Smooth muscle cell (in vitro differentiated cells): ENCODE measurements at regions not wholly inside any gene's neighbourhood (a gene's known extent, or its start where the extent isn't known, plus 50 kb on each side); places are given as distances from the start of the nearest gene placed in this dataset.

ENCODE experiments used
- DNase-seq: peaks from one replicate; lab custom pipeline; 2025; ENCODE audit not compliant: unreplicated experiment; lab: John Stamatoyannopoulos, UW
- H2AFZ ChIP-seq: fragments of 200-600 bp; sonication (generic); 2 replicates; pipeline ENCODE4 v1.6.0; 2016; ENCODE audit warnings: antibody characterized with exemption, low read depth, mild to moderate bottlenecking
- H3F3A ChIP-seq: fragments of 200-600 bp; sonication (generic); 2 replicates; pipeline ENCODE4 v1.6.0; 2017; ENCODE audit warnings: antibody characterized with exemption, low read depth
- H3K27ac ChIP-seq: fragments of 200-600 bp; sonication (generic); 2 replicates; pipeline ENCODE4 v1.5.1; 2016; ENCODE audit warnings: low read depth, mild to moderate bottlenecking
- H3K27me3 ChIP-seq: fragments of 200-600 bp; sonication (generic); 2 replicates; pipeline ENCODE4 v1.6.1; 2016; ENCODE audit warnings: low read depth, mild to moderate bottlenecking
- H3K36me3 ChIP-seq: fragments of 200-600 bp; sonication (generic); 2 replicates; pipeline ENCODE4 v1.5.1; 2016; ENCODE audit warnings: low read depth
- H3K4me1 ChIP-seq: fragments of 200-600 bp; sonication (generic); 2 replicates; pipeline ENCODE4 v1.5.1; 2016; ENCODE audit warnings: low read depth
- H3K4me2 ChIP-seq: fragments of 200-600 bp; sonication (generic); 2 replicates; pipeline ENCODE4 v1.6.0; 2016; ENCODE audit warnings: mild to moderate bottlenecking
- H3K4me3 ChIP-seq: fragments of 200-600 bp; sonication (generic); 2 replicates; pipeline ENCODE4 v1.5.1; 2016; ENCODE audit warnings: mild to moderate bottlenecking
- H3K79me2 ChIP-seq: fragments of 200-600 bp; sonication (generic); 2 replicates; pipeline ENCODE4 v1.6.0; 2016; ENCODE audit warnings: low read depth, mild to moderate bottlenecking
- H3K9ac ChIP-seq: fragments of 200-600 bp; sonication (generic); 2 replicates; pipeline ENCODE4 v1.6.0; 2016; ENCODE audit warnings: low read depth
- H3K9me3 ChIP-seq: fragments of 200-600 bp; sonication (generic); replicated peaks from 2 replicates; pipeline ENCODE4 v1.5.1; 2016; ENCODE audit warnings: low read depth
- H4K20me1 ChIP-seq: fragments of 200-600 bp; sonication (generic); 2 replicates; pipeline ENCODE4 v1.6.0; 2016; ENCODE audit warnings: low read depth
- CTCF ChIP-seq: fragments of 200-600 bp; sonication (generic); IDR thresholded peaks from 2 replicates; pipeline ENCODE4 v1.5.1; 2017; ENCODE audit warnings: borderline replicate concordance, mild to moderate bottlenecking, antibody characterized with exemption; ENCODE audit not compliant: insufficient read depth, poor library complexity, severe bottlenecking
- WGBS: methylation state at CpG from one replicate; pipeline ENCODE4 v1.1.7; 2016; ENCODE audit warnings: low lambda C conversion rate; 5-methylcytosine and 5-hydroxymethylcytosine counted together

- DNase-seq = no peak
- H3K27me3 ChIP-seq = no peaks in the 10 kb centered on the region
- H3K27ac ChIP-seq = no peak overlapping the region
- H3K9ac ChIP-seq = no peak overlapping the region
- H3K9me3 ChIP-seq = no peaks in the 10 kb centered on the region
- WGBS = 90% methylated on average over 6 of the region's 6 CpGs
- H3K79me2 ChIP-seq = peaks cover 86% of the 10 kb centered on the region
- H3K4me2 ChIP-seq = no peak overlapping the region
- no peak overlapping the region for H3K4me3 ChIP-seq
- H3K36me3 ChIP-seq = no peaks in the 10 kb centered on the region
- TF ChIP-seq CTCF = no peak
- no peaks in the 10 kb centered on the region for H3F3A ChIP-seq
- no peaks in the 10 kb centered on the region for H3K4me1 ChIP-seq
- H4K20me1 ChIP-seq = peaks cover 99% of the 10 kb centered on the region
- no peak overlapping the region for H2AFZ ChIP-seq
Observed at GRCh38 chr2:74043345-74044329, 58.9 kb downstream of the TET3 start.

GRCh38 chr2:74044999-74045398 lies 60.3 kb downstream of the TET3 start:
- H4K20me1 ChIP-seq = peaks cover 99% of the 10 kb centered on the region
- H3K9ac ChIP-seq = no peak overlapping the region
- no peak overlapping the region for H3K27ac ChIP-seq
- H3K4me2 ChIP-seq = no peak overlapping the region
- H2AFZ ChIP-seq = no peak overlapping the region
- no peaks in the 10 kb centered on the region for H3K9me3 ChIP-seq
- DNase-seq = no peak
- no peaks in the 10 kb centered on the region for H3K36me3 ChIP-seq
- peaks cover 78% of the 10 kb centered on the region for H3K79me2 ChIP-seq
- H3K27me3 ChIP-seq = no peaks in the 10 kb centered on the region
- no peaks in the 10 kb centered on the region for H3F3A ChIP-seq
- no peak overlapping the region for H3K4me3 ChIP-seq
- no peak for TF ChIP-seq CTCF
- WGBS = 94% methylated on average over 3 of the region's 3 CpGs
- no peaks in the 10 kb centered on the region for H3K4me1 ChIP-seq

- H3K4me1 ChIP-seq = no peaks in the 10 kb centered on the region
- no peak for TF ChIP-seq CTCF
- WGBS = 63% methylated on average over 5 of the region's 5 CpGs
- no peak overlapping the region for H2AFZ ChIP-seq
- H3K9ac ChIP-seq = no peak overlapping the region
- no peaks in the 10 kb centered on the region for H3K36me3 ChIP-seq
- no peak overlapping the region for H3K27ac ChIP-seq
- no peak for DNase-seq
- peaks cover 73% of the 10 kb centered on the region for H3K79me2 ChIP-seq
- H3K27me3 ChIP-seq = no peaks in the 10 kb centered on the region
- no peak overlapping the region for H3K4me3 ChIP-seq
- no peaks in the 10 kb centered on the region for H3F3A ChIP-seq
- no peaks in the 10 kb centered on the region for H3K9me3 ChIP-seq
- H3K4me2 ChIP-seq = no peak overlapping the region
- peaks cover 99% of the 10 kb centered on the region for H4K20me1 ChIP-seq
Observed at GRCh38 chr2:74045454-74045853, 60.7 kb downstream of the TET3 start.
